A549 (cell line): ENCODE measurements at regions not wholly inside any gene's neighbourhood (a gene's known extent, or its start where the extent isn't known, plus 50 kb on each side); places are given as distances from the start of the nearest gene placed in this dataset.

ENCODE experiments used
- EP300 ChIP-seq, 2 experiments: fragments of >200 bp; sonication (Bioruptor Twin); formaldehyde crosslinking; IDR thresholded peaks; 2 replicates in 1 of 2; 3 replicates in 1 of 2; pipeline ENCODE4 v1.6.1; 2016 to 2017
- JUN ChIP-seq, 2 experiments: fragments of >200 bp; sonication (Bioruptor Twin); formaldehyde crosslinking; IDR thresholded peaks; 2 replicates in 1 of 2; 3 replicates in 1 of 2; pipeline ENCODE4 v1.6.1; 2016 to 2017
- MAFK ChIP-seq: fragments of 450-650 bp; IDR thresholded peaks from 2 replicates; pipeline ENCODE4 v1.6.1; 2014; ENCODE audit not compliant: partially characterized antibody
- MAX ChIP-seq: IDR thresholded peaks from 2 replicates; pipeline ENCODE4 v1.6.1; 2012
- POLR2A ChIP-seq: IDR thresholded peaks from 2 replicates; pipeline ENCODE4 v1.6.1; 2012; ENCODE audit warnings: mild to moderate bottlenecking, low read length
- RAD21 ChIP-seq, 2 experiments: fragments of >200 bp in 1 of 2; sonication (Bioruptor Twin) in 1 of 2; formaldehyde crosslinking in 1 of 2; IDR thresholded peaks in 1 of 2; conservative IDR thresholded peaks in 1 of 2; 2 replicates in 1 of 2; 3 replicates in 1 of 2; pipeline ENCODE4 v1.6.1; 2012 to 2018; ENCODE audit warnings: inconsistent platforms in 1 of 2
- RARB ChIP-seq: fragments of 250-450 bp; sonication (Bioruptor Pico); IDR thresholded peaks from 2 replicates; pipeline ENCODE4 v1.8.0; 2021; ENCODE audit warnings: mild to moderate bottlenecking, moderate library complexity
- RFX5 ChIP-seq: fragments of 450-650 bp; IDR thresholded peaks from 2 replicates; pipeline ENCODE4 v1.7.1; 2014; ENCODE audit warnings: antibody characterized with exemption, mild to moderate bottlenecking, moderate library complexity
- RNF2 ChIP-seq: fragments of 200-600 bp; sonication (generic); IDR thresholded peaks from 2 replicates; pipeline ENCODE4 v1.6.1; 2016; ENCODE audit warnings: low read depth, mild to moderate bottlenecking, antibody characterized with exemption, moderate library complexity, borderline replicate concordance
- ZNF302 ChIP-seq: fragments of 250-450 bp; sonication (Bioruptor Pico); IDR thresholded peaks from 2 replicates; pipeline ENCODE4 v1.9.0; 2021; ENCODE audit warnings: inconsistent platforms, mild to moderate bottlenecking, moderate library complexity
- TF ChIP-seq, protein P1 (sequence below): fragments of >200 bp; sonication (Bioruptor Twin); formaldehyde crosslinking; IDR thresholded peaks from 3 replicates; pipeline ENCODE4 v1.5.1; 2016

- TF ChIP-seq JUN (IDR thresholded peaks at IDR 0.05): no peak
- TF ChIP-seq RAD21 (conservative IDR thresholded peaks at IDR 0.05 in 1 of 2, IDR thresholded peaks at IDR 0.05 in 1 of 2): no peak
- TF ChIP-seq RFX5: no peak
- no peak for TF ChIP-seq EP300 (IDR thresholded peaks at IDR 0.05)
- no peak for TF ChIP-seq POLR2A
- TF ChIP-seq MAFK: no peak
- TF ChIP-seq ZNF302: no peak
- no peak for TF ChIP-seq MAX
- TF ChIP-seq RARB (CRISPR knock-in tag): no peak
- TF ChIP-seq, protein P1, sequence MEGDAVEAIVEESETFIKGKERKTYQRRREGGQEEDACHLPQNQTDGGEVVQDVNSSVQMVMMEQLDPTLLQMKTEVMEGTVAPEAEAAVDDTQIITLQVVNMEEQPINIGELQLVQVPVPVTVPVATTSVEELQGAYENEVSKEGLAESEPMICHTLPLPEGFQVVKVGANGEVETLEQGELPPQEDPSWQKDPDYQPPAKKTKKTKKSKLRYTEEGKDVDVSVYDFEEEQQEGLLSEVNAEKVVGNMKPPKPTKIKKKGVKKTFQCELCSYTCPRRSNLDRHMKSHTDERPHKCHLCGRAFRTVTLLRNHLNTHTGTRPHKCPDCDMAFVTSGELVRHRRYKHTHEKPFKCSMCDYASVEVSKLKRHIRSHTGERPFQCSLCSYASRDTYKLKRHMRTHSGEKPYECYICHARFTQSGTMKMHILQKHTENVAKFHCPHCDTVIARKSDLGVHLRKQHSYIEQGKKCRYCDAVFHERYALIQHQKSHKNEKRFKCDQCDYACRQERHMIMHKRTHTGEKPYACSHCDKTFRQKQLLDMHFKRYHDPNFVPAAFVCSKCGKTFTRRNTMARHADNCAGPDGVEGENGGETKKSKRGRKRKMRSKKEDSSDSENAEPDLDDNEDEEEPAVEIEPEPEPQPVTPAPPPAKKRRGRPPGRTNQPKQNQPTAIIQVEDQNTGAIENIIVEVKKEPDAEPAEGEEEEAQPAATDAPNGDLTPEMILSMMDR: no peak
- no peak for TF ChIP-seq RNF2
Observed at GRCh38 chr1:208668991-208669390, 424.8 kb upstream of the PLXNA2 start.
